ENCODE measurements at regions not wholly inside any gene's neighbourhood (a gene's known extent, or its start where the extent isn't known, plus 50 kb on each side); places are given as distances from the start of the nearest gene placed in this dataset.

GRCh38 chr21:14718951-14719350 lies 172.8 kb upstream of the SAMSN1 start:
- Histone ChIP-seq H3K36me3 (ENCODE audit: control insufficient read depth in 2 of 2, extremely low read depth in 1 of 2, insufficient read depth in 2 of 2, low read length in 2 of 2) (no peaks in the 10 kb centered on the region), H3K9me1 (ENCODE audit: control insufficient read depth, extremely low read depth, insufficient read depth, low read length) (no peaks in the 10 kb centered on the region), H3K4me2 (ENCODE audit: control insufficient read depth, extremely low read depth, insufficient read depth, low read depth, low read length) (no peak overlapping the region), H3K79me2 (ENCODE audit: control insufficient read depth, insufficient read depth, low read length) (no peaks in the 10 kb centered on the region), H3K27ac (ENCODE audit: control insufficient read depth, insufficient read depth, low read length) (no peak overlapping the region), H3K4me1 (ENCODE audit: control insufficient read depth, extremely low read depth, insufficient read depth, low read length) (no peaks in the 10 kb centered on the region), H2AFZ (ENCODE audit: control insufficient read depth, low read length) (no peak overlapping the region), H3K9me3 (ENCODE audit: control insufficient read depth, low read depth, low read length) (no peaks in the 10 kb centered on the region), H4K20me1 (ENCODE audit: control insufficient read depth, extremely low read depth, insufficient read depth, low read length) (no peaks in the 10 kb centered on the region), H3K27me3 (ENCODE audit: control insufficient read depth, extremely low read depth, insufficient read depth, low read length) (no peaks in the 10 kb centered on the region), H3K9ac (ENCODE audit: control insufficient read depth, extremely low read depth, insufficient read depth, low read length) (no peak overlapping the region), H3K4me3 (ENCODE audit: control insufficient read depth in 2 of 3, extremely low read depth in 1 of 3, insufficient read depth in 2 of 3, low read depth in 1 of 3, low read length in 3 of 3) (no peak overlapping the region)
- dilution Hi-C loops (cut with MboI; ENCODE audit: extremely low pct_ligation_motif_present, low sequenced_read_pairs) = no loop called here
- TF ChIP-seq CTCF (optimal IDR thresholded peaks at IDR 0.05 in 1 of 3, IDR thresholded peaks at IDR 0.05 in 1 of 3, conservative IDR thresholded peaks at IDR 0.05 in 1 of 3; ENCODE audit: extremely low read depth in 1 of 3, insufficient read depth in 2 of 3, low read length in 3 of 3) (no peak), EZH2 (IDR thresholded peaks at IDR 0.05; ENCODE audit: low read length) (no peak)
- no peak for FAIRE-seq
- DNase-seq (ENCODE audit: low read depth, low spot score) = no peak

GRCh38 chr21:14716761-14717396 lies 170.8 kb upstream of the SAMSN1 start:
- H3K79me2 ChIP-seq (ENCODE audit: control insufficient read depth, insufficient read depth, low read length) = no peaks in the 10 kb centered on the region
- dilution Hi-C loops (cut with MboI; ENCODE audit: extremely low pct_ligation_motif_present, low sequenced_read_pairs) = no loop called here
- no peak overlapping the region for H2AFZ ChIP-seq (ENCODE audit: control insufficient read depth, low read length)
- FAIRE-seq (no peak), DNase-seq (ENCODE audit: low read depth, low spot score) (no peak)
- no peak overlapping the region for H3K9ac ChIP-seq (ENCODE audit: control insufficient read depth, extremely low read depth, insufficient read depth, low read length)
- no peak overlapping the region for H3K4me3 ChIP-seq (ENCODE audit: control insufficient read depth in 2 of 3, extremely low read depth in 1 of 3, insufficient read depth in 2 of 3, low read depth in 1 of 3, low read length in 3 of 3)
- no peaks in the 10 kb centered on the region for H3K9me1 ChIP-seq (ENCODE audit: control insufficient read depth, extremely low read depth, insufficient read depth, low read length)
- H3K27me3 ChIP-seq (ENCODE audit: control insufficient read depth, extremely low read depth, insufficient read depth, low read length) = no peaks in the 10 kb centered on the region
- no peaks in the 10 kb centered on the region for H3K4me1 ChIP-seq (ENCODE audit: control insufficient read depth, extremely low read depth, insufficient read depth, low read length)
- no peaks in the 10 kb centered on the region for H4K20me1 ChIP-seq (ENCODE audit: control insufficient read depth, extremely low read depth, insufficient read depth, low read length)
- H3K36me3 ChIP-seq (ENCODE audit: control insufficient read depth in 2 of 2, extremely low read depth in 1 of 2, insufficient read depth in 2 of 2, low read length in 2 of 2) = no peaks in the 10 kb centered on the region
- H3K9me3 ChIP-seq (ENCODE audit: control insufficient read depth, low read depth, low read length) = no peaks in the 10 kb centered on the region
- TF ChIP-seq EZH2 (IDR thresholded peaks at IDR 0.05; ENCODE audit: low read length) = no peak
- no peak for TF ChIP-seq CTCF (optimal IDR thresholded peaks at IDR 0.05 in 1 of 3, IDR thresholded peaks at IDR 0.05 in 1 of 3, conservative IDR thresholded peaks at IDR 0.05 in 1 of 3; ENCODE audit: extremely low read depth in 1 of 3, insufficient read depth in 2 of 3, low read length in 3 of 3)
- no peak overlapping the region for H3K4me2 ChIP-seq (ENCODE audit: control insufficient read depth, extremely low read depth, insufficient read depth, low read depth, low read length)
- no peak overlapping the region for H3K27ac ChIP-seq (ENCODE audit: control insufficient read depth, insufficient read depth, low read length)
